Keratinocyte (primary cell): ENCODE measurements at regions not wholly inside any gene's neighbourhood (a gene's known extent, or its start where the extent isn't known, plus 50 kb on each side); places are given as distances from the start of the nearest gene placed in this dataset.

Experiments
- DNase-seq: peaks from one replicate; pipeline ENCODE4 v3.0.0-alpha.2; 2011; ENCODE audit warnings: low read depth, missing footprints, low spot score
- FAIRE-seq: peaks from 2 replicates; lab custom pipeline; 2011; peaks lifted over from hg19 to GRCh38; lab: Jason Lieb, UNC
- H2AFZ ChIP-seq: 2 replicates; pipeline ENCODE4 v1.6.0; 2012; ENCODE audit warnings: low read length, control low read depth, inconsistent platforms; ENCODE audit not compliant: control insufficient read depth
- H3K27ac ChIP-seq: 2 replicates; pipeline ENCODE4 v1.5.1; 2011; ENCODE audit warnings: low read length; ENCODE audit not compliant: control insufficient read depth, insufficient read depth
- H3K27me3 ChIP-seq: 3 replicates; pipeline ENCODE4 v1.6.0; 2011; ENCODE audit warnings: low read length; ENCODE audit not compliant: control insufficient read depth, insufficient read depth; ENCODE audit errors: extremely low read depth
- H3K36me3 ChIP-seq, 2 experiments: 2 replicates in 1 of 2; 3 replicates in 1 of 2; pipeline ENCODE4 v1.5.1; 2011; ENCODE audit warnings: low read length in 2 of 2, mild to moderate bottlenecking in 1 of 2; ENCODE audit not compliant: control insufficient read depth in 2 of 2, insufficient read depth in 2 of 2; ENCODE audit errors: extremely low read depth in 1 of 2
- H3K4me1 ChIP-seq: 3 replicates; pipeline ENCODE4 v1.5.1; 2011; ENCODE audit warnings: low read length; ENCODE audit not compliant: control insufficient read depth, insufficient read depth; ENCODE audit errors: extremely low read depth
- H3K4me2 ChIP-seq: 3 replicates; pipeline ENCODE4 v1.6.0; 2011; ENCODE audit warnings: low read depth, low read length; ENCODE audit not compliant: control insufficient read depth, insufficient read depth; ENCODE audit errors: extremely low read depth
- H3K4me3 ChIP-seq, 3 experiments: fragments of 200-600 bp in 1 of 3; sonication (generic) in 1 of 3; 2 replicates in 2 of 3; 3 replicates in 1 of 3; pipeline ENCODE4 v1.5.1; 2011 to 2016; ENCODE audit warnings: low read length in 3 of 3, mild to moderate bottlenecking in 3 of 3, control low read depth in 2 of 3, inconsistent platforms in 1 of 3, low read depth in 1 of 3, mixed read lengths in 1 of 3, mixed run types in 1 of 3, moderate library complexity in 1 of 3; ENCODE audit not compliant: control insufficient read depth in 2 of 3, insufficient read depth in 2 of 3; ENCODE audit errors: extremely low read depth in 1 of 3
- H3K79me2 ChIP-seq: 2 replicates; pipeline ENCODE4 v1.6.0; 2012; ENCODE audit warnings: low read length; ENCODE audit not compliant: control insufficient read depth, insufficient read depth
- H3K9ac ChIP-seq: 3 replicates; pipeline ENCODE4 v1.6.0; 2011; ENCODE audit warnings: low read length; ENCODE audit not compliant: control insufficient read depth, insufficient read depth; ENCODE audit errors: extremely low read depth
- H3K9me1 ChIP-seq: 3 replicates; pipeline ENCODE4 v1.6.0; 2011; ENCODE audit warnings: low read length; ENCODE audit not compliant: control insufficient read depth, insufficient read depth; ENCODE audit errors: extremely low read depth
- H3K9me3 ChIP-seq: 2 replicates; pipeline ENCODE4 v1.5.1; 2012; ENCODE audit warnings: low read depth, low read length; ENCODE audit not compliant: control insufficient read depth
- H4K20me1 ChIP-seq: 3 replicates; pipeline ENCODE4 v1.6.0; 2011; ENCODE audit warnings: low read length; ENCODE audit not compliant: control insufficient read depth, insufficient read depth; ENCODE audit errors: extremely low read depth
- EZH2 ChIP-seq: IDR thresholded peaks from one replicate; pipeline ENCODE4 v1.6.1; 2012; ENCODE audit warnings: inconsistent platforms, mild to moderate bottlenecking, low read length, moderate library complexity
- dilution Hi-C: fragments of 300-500 bp; cut with MboI; formaldehyde crosslinking; loops from one replicate; pipeline ENCODE4 v1.7.0; 2020; ENCODE audit warnings: low sequenced_read_pairs; ENCODE audit not compliant: extremely low pct_ligation_motif_present
- TF ChIP-seq, protein P1 (sequence below), 3 experiments: IDR thresholded peaks in 1 of 3; conservative IDR thresholded peaks in 1 of 3; optimal IDR thresholded peaks in 1 of 3; 2 replicates in 2 of 3; 3 replicates in 1 of 3; pipeline versions ENCODE3 to v1.5.1; 2011; ENCODE audit warnings: low read length in 3 of 3, mild to moderate bottlenecking in 3 of 3, moderate library complexity in 2 of 3, control low read depth in 1 of 3, inconsistent platforms in 1 of 3; ENCODE audit not compliant: insufficient read depth in 2 of 3; ENCODE audit errors: extremely low read depth in 1 of 3

DNA sequence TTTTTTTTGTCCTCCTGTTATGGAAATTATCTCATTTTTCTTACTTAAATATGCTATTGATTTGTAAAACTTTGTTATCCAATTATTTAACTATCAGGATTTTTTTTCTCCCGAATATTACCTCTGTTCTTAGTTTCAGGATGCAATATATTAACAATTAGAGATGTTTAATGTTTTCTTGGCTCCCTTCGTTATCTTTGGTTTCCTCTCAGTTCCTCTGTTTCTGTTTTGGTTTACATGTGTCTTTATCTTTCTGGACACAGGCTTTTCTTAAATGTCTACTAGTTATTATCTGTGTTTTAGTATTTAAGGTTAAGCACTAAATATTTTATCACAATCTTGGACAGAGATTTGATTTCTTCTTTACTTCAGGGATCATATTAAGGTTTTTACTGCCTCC lies 462.2 kb upstream of the SLC10A2 start:
- DNase-seq (no peak), FAIRE-seq (no peak)
- no peaks in the 10 kb centered on the region for H3K9me3 ChIP-seq
- H3K9ac ChIP-seq: no peak overlapping the region
- H3K4me1 ChIP-seq: no peaks in the 10 kb centered on the region
- TF ChIP-seq EZH2: no peak
- TF ChIP-seq, protein P1, sequence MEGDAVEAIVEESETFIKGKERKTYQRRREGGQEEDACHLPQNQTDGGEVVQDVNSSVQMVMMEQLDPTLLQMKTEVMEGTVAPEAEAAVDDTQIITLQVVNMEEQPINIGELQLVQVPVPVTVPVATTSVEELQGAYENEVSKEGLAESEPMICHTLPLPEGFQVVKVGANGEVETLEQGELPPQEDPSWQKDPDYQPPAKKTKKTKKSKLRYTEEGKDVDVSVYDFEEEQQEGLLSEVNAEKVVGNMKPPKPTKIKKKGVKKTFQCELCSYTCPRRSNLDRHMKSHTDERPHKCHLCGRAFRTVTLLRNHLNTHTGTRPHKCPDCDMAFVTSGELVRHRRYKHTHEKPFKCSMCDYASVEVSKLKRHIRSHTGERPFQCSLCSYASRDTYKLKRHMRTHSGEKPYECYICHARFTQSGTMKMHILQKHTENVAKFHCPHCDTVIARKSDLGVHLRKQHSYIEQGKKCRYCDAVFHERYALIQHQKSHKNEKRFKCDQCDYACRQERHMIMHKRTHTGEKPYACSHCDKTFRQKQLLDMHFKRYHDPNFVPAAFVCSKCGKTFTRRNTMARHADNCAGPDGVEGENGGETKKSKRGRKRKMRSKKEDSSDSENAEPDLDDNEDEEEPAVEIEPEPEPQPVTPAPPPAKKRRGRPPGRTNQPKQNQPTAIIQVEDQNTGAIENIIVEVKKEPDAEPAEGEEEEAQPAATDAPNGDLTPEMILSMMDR (optimal IDR thresholded peaks at IDR 0.05 in 1 of 3, IDR thresholded peaks at IDR 0.05 in 1 of 3, conservative IDR thresholded peaks at IDR 0.05 in 1 of 3; ENCODE audit: extremely low read depth in 1 of 3, insufficient read depth in 2 of 3, low read length in 3 of 3): no peak
- H3K4me2 ChIP-seq: no peak overlapping the region
- H2AFZ ChIP-seq: no peak overlapping the region
- no peaks in the 10 kb centered on the region for H3K27me3 ChIP-seq
- H3K36me3 ChIP-seq: no peaks in the 10 kb centered on the region
- dilution Hi-C loops: no loop called here
- H3K4me3 ChIP-seq: no peak overlapping the region
- H3K27ac ChIP-seq: no peak overlapping the region
- no peaks in the 10 kb centered on the region for H4K20me1 ChIP-seq
- no peaks in the 10 kb centered on the region for H3K9me1 ChIP-seq
- no peaks in the 10 kb centered on the region for H3K79me2 ChIP-seq

DNA sequence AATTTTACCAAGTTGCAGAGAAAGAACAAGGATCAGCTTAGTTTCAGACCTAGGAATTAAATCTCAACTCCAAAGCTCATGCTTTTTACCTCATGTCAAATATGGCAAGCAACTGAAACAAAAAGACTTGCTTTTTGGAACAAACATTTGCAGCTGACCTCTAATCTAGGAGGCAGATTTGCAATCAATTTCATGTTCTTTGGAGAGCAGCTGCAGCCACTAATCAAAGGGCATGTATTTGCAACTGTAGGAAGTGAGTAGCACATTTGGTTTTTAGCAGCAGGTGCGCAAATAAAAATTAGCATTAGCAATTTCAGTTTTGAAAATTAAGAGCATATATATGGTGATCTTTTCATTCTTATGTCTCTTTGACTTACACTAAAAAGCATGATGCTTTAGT lies 459.3 kb upstream of the SLC10A2 start:
- DNase-seq: no peak
- Histone ChIP-seq H3K9me1 (no peaks in the 10 kb centered on the region), H3K36me3 (no peaks in the 10 kb centered on the region), H3K4me2 (no peak overlapping the region), H4K20me1 (no peaks in the 10 kb centered on the region), H3K9ac (no peak overlapping the region), H3K9me3 (no peaks in the 10 kb centered on the region), H3K4me1 (no peaks in the 10 kb centered on the region), H3K79me2 (no peaks in the 10 kb centered on the region), H3K27ac (no peak overlapping the region), H3K4me3 (no peak overlapping the region), H2AFZ (no peak overlapping the region), H3K27me3 (no peaks in the 10 kb centered on the region)
- dilution Hi-C loops: no loop called here
- TF ChIP-seq, protein P1 (optimal IDR thresholded peaks at IDR 0.05 in 1 of 3, IDR thresholded peaks at IDR 0.05 in 1 of 3, conservative IDR thresholded peaks at IDR 0.05 in 1 of 3; ENCODE audit: extremely low read depth in 1 of 3, insufficient read depth in 2 of 3, low read length in 3 of 3): no peak
- no peak for TF ChIP-seq EZH2
- FAIRE-seq: no peak
